ENCODE measurements at regions not wholly inside any gene's neighbourhood (a gene's known extent, or its start where the extent isn't known, plus 50 kb on each side); places are given as distances from the start of the nearest gene placed in this dataset.

DNA sequence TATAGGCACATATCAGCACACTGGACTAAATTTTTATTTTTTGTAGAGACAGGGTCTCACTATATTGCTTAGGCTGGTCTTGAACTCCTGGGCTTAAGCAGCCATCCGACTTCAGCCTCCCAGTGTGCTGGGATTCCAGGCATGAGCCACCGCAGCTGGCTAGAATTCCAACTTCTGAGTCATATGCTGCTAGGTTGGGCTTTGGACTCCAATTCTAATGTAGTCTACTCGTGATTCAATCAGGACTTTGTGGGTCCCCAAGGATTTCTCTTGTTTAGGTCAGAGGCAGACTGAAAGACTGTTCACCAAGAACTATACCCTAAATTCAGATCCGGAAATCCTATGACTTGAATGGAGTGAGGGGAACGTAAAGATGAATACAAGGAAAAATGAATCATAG lies 68.2 kb upstream of the CHD1 start:
- ATAC-seq: no peak

DNA sequence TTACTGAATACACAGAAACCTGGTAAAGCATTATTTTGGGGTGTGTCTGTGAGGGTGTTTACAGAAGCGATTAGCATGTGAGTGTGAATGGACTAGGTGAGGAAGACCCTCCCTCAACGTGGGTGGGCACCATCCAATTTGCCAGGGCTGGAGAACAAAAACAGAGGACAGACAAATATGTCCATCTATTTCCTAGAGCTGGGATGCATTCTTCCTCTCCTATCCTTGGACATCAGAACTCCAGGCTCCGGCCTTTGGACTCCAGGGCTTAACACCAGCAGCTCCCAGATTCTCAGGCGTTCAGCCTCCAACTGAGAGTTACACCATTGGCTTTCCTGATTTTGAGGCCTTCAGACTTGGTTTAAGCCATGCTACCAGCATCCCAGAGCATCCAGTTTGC lies 65.8 kb upstream of the CHD1 start:
- ATAC-seq: no peak

DNA sequence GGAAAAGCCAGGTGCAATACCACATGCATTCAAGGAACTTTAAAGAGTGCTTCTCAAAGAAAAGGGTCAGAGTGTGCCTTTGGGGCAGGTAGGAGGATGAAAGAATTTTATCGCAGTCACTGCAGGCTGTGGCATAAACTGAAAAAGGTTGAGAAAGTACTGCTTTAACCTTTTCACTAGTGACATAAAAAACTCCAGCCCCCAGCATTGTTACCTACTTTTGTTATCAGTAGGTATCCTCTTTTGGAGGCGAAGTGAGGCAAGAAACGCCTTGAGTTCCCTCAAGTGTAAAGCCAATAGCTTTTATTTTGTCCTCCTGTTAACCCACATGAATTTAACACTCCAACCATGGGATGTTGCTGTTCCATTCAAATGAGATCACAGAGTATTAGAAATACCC lies 64.7 kb upstream of the CHD1 start:
- no peak for ATAC-seq

DNA sequence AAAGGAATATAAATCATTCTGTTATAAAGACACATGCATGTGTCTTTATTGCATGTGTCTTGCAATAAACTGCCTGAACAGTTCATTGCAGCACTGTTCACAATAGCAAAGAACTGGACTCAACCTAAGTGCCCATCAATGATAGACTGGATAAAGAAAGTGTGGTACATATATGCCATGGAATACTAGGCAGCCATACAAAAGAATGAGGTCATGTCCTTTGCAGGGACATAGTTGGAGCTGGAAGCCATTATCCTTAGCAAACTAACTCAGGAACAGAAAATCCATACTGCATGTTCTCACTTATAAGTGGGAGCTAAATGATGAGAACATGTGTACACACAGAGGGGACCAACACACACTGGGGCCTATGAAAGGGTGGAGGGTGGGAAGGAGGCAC lies 63.7 kb upstream of the CHD1 start:
- no peak for ATAC-seq

DNA sequence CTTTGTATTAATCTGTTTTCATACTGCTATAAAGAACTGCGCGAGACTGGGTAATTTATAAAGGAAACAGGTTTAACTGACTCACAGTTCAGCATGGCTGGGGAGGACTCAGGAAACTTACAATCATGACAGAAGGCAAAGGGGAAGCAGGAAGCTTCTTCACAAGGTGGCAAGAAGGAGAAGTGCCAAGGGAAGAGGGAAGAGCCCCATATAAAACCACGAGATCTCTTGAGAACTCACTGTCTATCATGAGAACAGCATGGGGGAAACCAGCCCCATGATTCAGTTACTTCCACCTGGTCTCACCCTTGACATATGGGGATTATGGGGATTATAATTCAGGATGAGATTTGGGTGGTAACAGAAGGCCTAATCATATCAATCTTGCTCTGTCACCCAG lies 60.9 kb upstream of the CHD1 start:
- ATAC-seq: no peak

DNA sequence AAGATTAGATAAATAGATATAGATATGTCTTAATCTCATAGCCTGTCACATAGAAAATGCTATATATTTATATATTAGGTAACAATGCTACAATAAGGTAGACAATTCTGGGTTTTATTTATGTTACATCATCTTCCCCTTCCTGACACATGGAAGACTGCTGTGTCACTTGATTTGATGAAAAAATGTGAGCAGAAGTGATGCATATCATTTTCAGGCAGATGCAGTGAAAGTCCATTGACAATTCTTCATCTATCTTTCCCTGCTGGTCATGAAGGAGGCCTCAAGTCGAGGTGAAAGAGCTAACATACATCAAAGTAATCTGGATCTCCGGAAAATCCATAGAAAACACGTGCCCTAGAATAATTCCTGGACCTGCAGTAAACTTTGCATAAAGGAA lies 57.8 kb upstream of the CHD1 start:
- no peak for ATAC-seq

DNA sequence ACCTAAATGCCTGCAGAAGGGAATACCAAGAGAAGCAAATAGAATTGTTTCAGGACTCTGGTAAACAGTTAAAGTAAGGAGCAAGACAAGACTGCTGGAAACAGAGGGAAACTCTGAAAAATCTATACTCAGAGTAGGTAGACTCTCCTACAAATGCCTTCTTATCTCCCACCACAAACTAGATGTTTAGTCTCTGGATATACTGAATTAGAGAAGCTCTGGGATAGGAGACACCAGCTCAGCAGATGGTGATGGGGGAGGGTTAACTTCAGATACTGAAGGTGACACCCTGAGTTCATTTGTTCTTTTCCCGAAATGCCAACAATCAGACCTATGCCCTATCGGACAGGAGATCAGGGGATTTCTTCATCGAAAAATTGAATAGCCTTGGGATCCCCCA lies 54.1 kb upstream of the CHD1 start:
- ATAC-seq: no peak
